ENCODE measurements at regions not wholly inside any gene's neighbourhood (a gene's known extent, or its start where the extent isn't known, plus 50 kb on each side); places are given as distances from the start of the nearest gene placed in this dataset.

GRCh38 chrX:99914635-99915034, 495.4 kb downstream of the PCDH19 start:
- H3K4me1 ChIP-seq (replicated peaks in 1 of 4; ENCODE audit: control insufficient read depth in 3 of 4, insufficient read depth in 4 of 4, low read length in 3 of 4): no peaks in the 10 kb centered on the region
- H3K14ac ChIP-seq (ENCODE audit: insufficient read length): no peak overlapping the region
- H3K27me3 ChIP-seq (replicated peaks in 1 of 4; ENCODE audit: control insufficient read depth in 3 of 4, extremely low read depth in 1 of 4, insufficient read depth in 3 of 4, low read length in 3 of 4): no peaks in the 10 kb centered on the region
- no peak overlapping the region for H2AK5ac ChIP-seq (ENCODE audit: low read depth, low read length)
- no peak overlapping the region for H3K4me2 ChIP-seq (ENCODE audit: insufficient read depth in 1 of 2, low read depth in 2 of 2, low read length in 2 of 2)
- H2BK20ac ChIP-seq (ENCODE audit: low read length): no peak overlapping the region
- H4K8ac ChIP-seq (ENCODE audit: extremely low read depth, insufficient read depth, low read length): no peak overlapping the region
- no peak overlapping the region for H3K4ac ChIP-seq (replicated peaks; ENCODE audit: insufficient read length, low read depth, low read length)
- no peaks in the 10 kb centered on the region for H3K23me2 ChIP-seq (ENCODE audit: low read depth, low read length)
- no peaks in the 10 kb centered on the region for H4K20me1 ChIP-seq (replicated peaks in 1 of 2; ENCODE audit: control insufficient read depth in 1 of 2, insufficient read depth in 2 of 2, low read length in 2 of 2)
- no peaks in the 10 kb centered on the region for H3K79me1 ChIP-seq (ENCODE audit: low read depth, low read length)
- H3K9me3 ChIP-seq (ENCODE audit: insufficient read depth in 2 of 2, low read depth in 1 of 2, low read length in 1 of 2): no peaks in the 10 kb centered on the region
- no peak overlapping the region for H4K91ac ChIP-seq (replicated peaks; ENCODE audit: insufficient read length, low read length)
- DNase-seq (ENCODE audit: low read depth in 1 of 2, low spot score in 2 of 2) (no peak), FAIRE-seq (no peak)
- no peak overlapping the region for H2BK120ac ChIP-seq (replicated peaks; ENCODE audit: low read depth, low read length)
- no peak overlapping the region for H2BK12ac ChIP-seq (ENCODE audit: low read depth, low read length)
- H3K18ac ChIP-seq (ENCODE audit: extremely low read depth, low read length): no peak overlapping the region
- no peak overlapping the region for H2AFZ ChIP-seq (ENCODE audit: low read length)
- no peak overlapping the region for H2BK5ac ChIP-seq (ENCODE audit: low read depth, low read length)
- H3K79me2 ChIP-seq (ENCODE audit: control insufficient read depth in 1 of 2, insufficient read depth in 2 of 2, low read length in 2 of 2): no peaks in the 10 kb centered on the region
- no peak for TF ChIP-seq NRF1 (IDR thresholded peaks at IDR 0.05; ENCODE audit: low read depth, low read length)
- no peak for TF ChIP-seq SP4 (IDR thresholded peaks at IDR 0.05; ENCODE audit: low read length)
- no peak for TF ChIP-seq TAF7 (optimal IDR thresholded peaks at IDR 0.05; ENCODE audit: borderline replicate concordance, low read depth, low read length)
- TF ChIP-seq BRCA1 (IDR thresholded peaks at IDR 0.05; ENCODE audit: low read depth, low read length): no peak
- no peak for TF ChIP-seq E2F6 (IDR thresholded peaks at IDR 0.05)
- TF ChIP-seq POLR2AphosphoS5 (IDR thresholded peaks at IDR 0.05; ENCODE audit: low read depth, low read length): no peak
- no peak overlapping the region for H3K4me3 ChIP-seq (ENCODE audit: extremely low read depth in 1 of 4, insufficient read depth in 2 of 4, low read depth in 3 of 4, low read length in 4 of 4)
- H3K27ac ChIP-seq (ENCODE audit: low read depth, low read length): no peak overlapping the region
- H3K56ac ChIP-seq (replicated peaks; ENCODE audit: insufficient read length, low read depth, low read length): no peak overlapping the region
- H2BK15ac ChIP-seq (ENCODE audit: low read length): no peak overlapping the region
- no peaks in the 10 kb centered on the region for H3K36me3 ChIP-seq (ENCODE audit: control insufficient read depth in 2 of 4, insufficient read depth in 4 of 4, low read length in 3 of 4)
- H4K5ac ChIP-seq (ENCODE audit: insufficient read length, low read depth, low read length): no peak overlapping the region
- H3K23ac ChIP-seq (ENCODE audit: insufficient read length): no peak overlapping the region
- ChIA-PET POLR2A (ENCODE audit: partially characterized antibody) (no interaction called here), CTCF (ENCODE audit: partially characterized antibody) (no interaction called here)
- 43% methylated on average over 2 of the region's 2 CpGs; no CpG with 5 or more reads in 1 of the 2 experiments for WGBS, 2 experiments (ENCODE audit: extremely low coverage in 1 of 2, insufficient coverage in 1 of 2, insufficient read length in 1 of 2, insufficient replicate concordance in 2 of 2, low coverage in 1 of 2, low lambda C conversion rate in 2 of 2, missing lambda C conversion rate in 1 of 2)
- no peak overlapping the region for H3K9ac ChIP-seq (replicated peaks in 1 of 4; ENCODE audit: extremely low read depth in 1 of 4, low read depth in 3 of 4, low read length in 3 of 4)

Measured in H1 (cell line).